Liver (tissue), 3 donors: ENCODE measurements at regions not wholly inside any gene's neighbourhood (a gene's known extent, or its start where the extent isn't known, plus 50 kb on each side); places are given as distances from the start of the nearest gene placed in this dataset.

Source experiments
- EGR1 ChIP-seq, 2 donors: IDR thresholded peaks; 2 replicates each; pipeline ENCODE4 v1.6.1; 2016 to 2018; ENCODE audit warnings: antibody characterized with exemption in 2 of 2, low read depth in 2 of 2
- GABPA ChIP-seq, 2 donors: IDR thresholded peaks in 1 of 2; conservative IDR thresholded peaks in 1 of 2; 2 replicates each; pipeline ENCODE4 v1.6.1; 2016; ENCODE audit warnings: antibody characterized with exemption in 2 of 2, mild to moderate bottlenecking in 1 of 2, moderate library complexity in 1 of 2
- HNF4G ChIP-seq: IDR thresholded peaks from 2 replicates; pipeline ENCODE4 v1.6.1; 2016; ENCODE audit warnings: antibody characterized with exemption
- JUND ChIP-seq, 2 donors: IDR thresholded peaks; 2 replicates each; pipeline ENCODE4 v1.6.1; 2016; ENCODE audit warnings: antibody characterized with exemption in 2 of 2
- RAD21 ChIP-seq, 2 donors: IDR thresholded peaks; 2 replicates each; pipeline ENCODE4 v1.6.1; 2016; ENCODE audit warnings: antibody characterized with exemption in 2 of 2, mild to moderate bottlenecking in 2 of 2
- RXRA ChIP-seq, 2 donors: IDR thresholded peaks; 2 replicates each; pipeline ENCODE4 v1.6.1; 2017 to 2018; ENCODE audit warnings: antibody characterized with exemption in 2 of 2, mild to moderate bottlenecking in 1 of 2
- TAF1 ChIP-seq: conservative IDR thresholded peaks from 2 replicates; pipeline ENCODE4 v1.6.1; 2016; ENCODE audit warnings: antibody characterized with exemption, mild to moderate bottlenecking
- TF ChIP-seq, protein P1 (sequence below): fragments of 150-350 bp; IDR thresholded peaks from 2 replicates; pipeline ENCODE4 v1.5.1; 2017; ENCODE audit warnings: improper control_type of control experiment, low read depth, low read length; ENCODE audit not compliant: missing input control
- TF ChIP-seq, protein P2 (sequence below): IDR thresholded peaks from 2 replicates; pipeline ENCODE4 v1.6.1; 2016; ENCODE audit warnings: antibody characterized with exemption
- TF ChIP-seq, protein P3 (sequence below): IDR thresholded peaks from 2 replicates; pipeline ENCODE4 v1.6.1; 2016; ENCODE audit warnings: antibody characterized with exemption, mild to moderate bottlenecking
- TF ChIP-seq, protein P4 (sequence below): IDR thresholded peaks from 2 replicates; pipeline ENCODE4 v1.6.1; 2016; ENCODE audit warnings: antibody characterized with exemption
- donor health status: healthy.
- donor health status: healthy.

DNA sequence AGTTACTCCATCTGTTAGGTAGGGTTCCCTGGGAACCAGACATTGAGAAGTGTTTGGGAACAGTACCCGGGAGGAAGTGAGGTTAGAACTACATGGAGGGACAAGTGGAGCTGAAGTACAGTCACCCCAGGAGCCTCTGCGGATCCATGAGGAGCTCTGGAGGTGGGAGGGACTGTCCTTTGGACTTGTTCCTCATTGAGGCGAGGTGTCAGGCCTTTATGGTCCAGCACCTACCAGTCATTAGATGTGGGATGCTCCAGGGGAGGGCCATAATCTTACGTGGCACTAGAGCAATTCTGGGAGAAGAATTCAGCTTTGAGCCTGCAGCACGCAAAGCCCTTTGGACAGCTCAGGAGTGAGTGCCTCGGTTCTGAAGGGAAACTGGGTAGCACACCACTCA lies 142.8 kb downstream of the DACT1 start:
- TF ChIP-seq RAD21 (IDR thresholded peaks at IDR 0.05) (no peak), EGR1 (IDR thresholded peaks at IDR 0.05; ENCODE audit: low read depth in 2 of 2) (no peak), TAF1 (no peak), HNF4G (no peak), GABPA (IDR thresholded peaks at IDR 0.05 in 1 of 2, conservative IDR thresholded peaks at IDR 0.05 in 1 of 2) (no peak), JUND (IDR thresholded peaks at IDR 0.05) (no peak), RXRA (IDR thresholded peaks at IDR 0.05) (no peak)
- TF ChIP-seq, protein P1, sequence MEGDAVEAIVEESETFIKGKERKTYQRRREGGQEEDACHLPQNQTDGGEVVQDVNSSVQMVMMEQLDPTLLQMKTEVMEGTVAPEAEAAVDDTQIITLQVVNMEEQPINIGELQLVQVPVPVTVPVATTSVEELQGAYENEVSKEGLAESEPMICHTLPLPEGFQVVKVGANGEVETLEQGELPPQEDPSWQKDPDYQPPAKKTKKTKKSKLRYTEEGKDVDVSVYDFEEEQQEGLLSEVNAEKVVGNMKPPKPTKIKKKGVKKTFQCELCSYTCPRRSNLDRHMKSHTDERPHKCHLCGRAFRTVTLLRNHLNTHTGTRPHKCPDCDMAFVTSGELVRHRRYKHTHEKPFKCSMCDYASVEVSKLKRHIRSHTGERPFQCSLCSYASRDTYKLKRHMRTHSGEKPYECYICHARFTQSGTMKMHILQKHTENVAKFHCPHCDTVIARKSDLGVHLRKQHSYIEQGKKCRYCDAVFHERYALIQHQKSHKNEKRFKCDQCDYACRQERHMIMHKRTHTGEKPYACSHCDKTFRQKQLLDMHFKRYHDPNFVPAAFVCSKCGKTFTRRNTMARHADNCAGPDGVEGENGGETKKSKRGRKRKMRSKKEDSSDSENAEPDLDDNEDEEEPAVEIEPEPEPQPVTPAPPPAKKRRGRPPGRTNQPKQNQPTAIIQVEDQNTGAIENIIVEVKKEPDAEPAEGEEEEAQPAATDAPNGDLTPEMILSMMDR: no peak
- TF ChIP-seq, protein P2, sequence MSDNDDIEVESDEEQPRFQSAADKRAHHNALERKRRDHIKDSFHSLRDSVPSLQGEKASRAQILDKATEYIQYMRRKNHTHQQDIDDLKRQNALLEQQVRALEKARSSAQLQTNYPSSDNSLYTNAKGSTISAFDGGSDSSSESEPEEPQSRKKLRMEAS: no peak
- TF ChIP-seq, protein P3, sequence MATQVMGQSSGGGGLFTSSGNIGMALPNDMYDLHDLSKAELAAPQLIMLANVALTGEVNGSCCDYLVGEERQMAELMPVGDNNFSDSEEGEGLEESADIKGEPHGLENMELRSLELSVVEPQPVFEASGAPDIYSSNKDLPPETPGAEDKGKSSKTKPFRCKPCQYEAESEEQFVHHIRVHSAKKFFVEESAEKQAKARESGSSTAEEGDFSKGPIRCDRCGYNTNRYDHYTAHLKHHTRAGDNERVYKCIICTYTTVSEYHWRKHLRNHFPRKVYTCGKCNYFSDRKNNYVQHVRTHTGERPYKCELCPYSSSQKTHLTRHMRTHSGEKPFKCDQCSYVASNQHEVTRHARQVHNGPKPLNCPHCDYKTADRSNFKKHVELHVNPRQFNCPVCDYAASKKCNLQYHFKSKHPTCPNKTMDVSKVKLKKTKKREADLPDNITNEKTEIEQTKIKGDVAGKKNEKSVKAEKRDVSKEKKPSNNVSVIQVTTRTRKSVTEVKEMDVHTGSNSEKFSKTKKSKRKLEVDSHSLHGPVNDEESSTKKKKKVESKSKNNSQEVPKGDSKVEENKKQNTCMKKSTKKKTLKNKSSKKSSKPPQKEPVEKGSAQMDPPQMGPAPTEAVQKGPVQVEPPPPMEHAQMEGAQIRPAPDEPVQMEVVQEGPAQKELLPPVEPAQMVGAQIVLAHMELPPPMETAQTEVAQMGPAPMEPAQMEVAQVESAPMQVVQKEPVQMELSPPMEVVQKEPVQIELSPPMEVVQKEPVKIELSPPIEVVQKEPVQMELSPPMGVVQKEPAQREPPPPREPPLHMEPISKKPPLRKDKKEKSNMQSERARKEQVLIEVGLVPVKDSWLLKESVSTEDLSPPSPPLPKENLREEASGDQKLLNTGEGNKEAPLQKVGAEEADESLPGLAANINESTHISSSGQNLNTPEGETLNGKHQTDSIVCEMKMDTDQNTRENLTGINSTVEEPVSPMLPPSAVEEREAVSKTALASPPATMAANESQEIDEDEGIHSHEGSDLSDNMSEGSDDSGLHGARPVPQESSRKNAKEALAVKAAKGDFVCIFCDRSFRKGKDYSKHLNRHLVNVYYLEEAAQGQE: no peak
- TF ChIP-seq, protein P4, sequence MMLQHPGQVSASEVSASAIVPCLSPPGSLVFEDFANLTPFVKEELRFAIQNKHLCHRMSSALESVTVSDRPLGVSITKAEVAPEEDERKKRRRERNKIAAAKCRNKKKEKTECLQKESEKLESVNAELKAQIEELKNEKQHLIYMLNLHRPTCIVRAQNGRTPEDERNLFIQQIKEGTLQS: no peak
